ENCODE measurements at regions not wholly inside any gene's neighbourhood (a gene's known extent, or its start where the extent isn't known, plus 50 kb on each side); places are given as distances from the start of the nearest gene placed in this dataset.
"Not testable (repeated sequence)": the region's sequence is repeated elsewhere in the genome, so short reads cannot be mapped to it uniquely, and the experiment has no call there.

DNA sequence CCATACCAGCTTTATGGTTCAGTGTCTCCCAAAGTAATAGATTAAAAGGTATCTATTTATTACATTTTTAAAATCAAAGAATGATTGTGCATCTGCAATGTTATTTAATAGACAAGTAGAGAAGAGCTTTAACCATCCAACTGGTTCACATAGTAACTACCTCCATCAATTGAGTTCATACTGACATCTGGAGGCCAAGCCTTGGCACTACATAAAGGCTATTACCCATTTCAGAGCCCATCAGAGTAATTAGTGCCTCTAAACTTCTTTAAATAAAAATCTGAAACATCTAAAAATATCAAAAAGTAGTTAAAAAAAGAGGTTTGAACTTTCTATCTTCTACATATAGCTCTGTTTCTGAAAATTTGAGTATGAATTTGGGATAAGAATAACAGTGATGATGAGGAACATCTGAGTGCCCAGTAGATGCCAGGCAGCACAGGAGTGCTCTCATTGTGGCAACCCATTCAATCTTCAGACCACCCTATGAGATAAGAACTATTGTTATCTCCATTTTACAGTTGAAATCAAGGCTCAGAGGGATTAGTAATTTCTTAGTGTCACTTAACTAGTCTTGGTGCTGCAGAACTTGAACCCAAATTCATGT lies 132.9 kb upstream of the DAAM1 start (continued):
- TF ChIP-seq TCF7 (CRISPR knock-in tag; IDR thresholded peaks at IDR 0.05; ENCODE audit: low read depth), result no peak

DNA sequence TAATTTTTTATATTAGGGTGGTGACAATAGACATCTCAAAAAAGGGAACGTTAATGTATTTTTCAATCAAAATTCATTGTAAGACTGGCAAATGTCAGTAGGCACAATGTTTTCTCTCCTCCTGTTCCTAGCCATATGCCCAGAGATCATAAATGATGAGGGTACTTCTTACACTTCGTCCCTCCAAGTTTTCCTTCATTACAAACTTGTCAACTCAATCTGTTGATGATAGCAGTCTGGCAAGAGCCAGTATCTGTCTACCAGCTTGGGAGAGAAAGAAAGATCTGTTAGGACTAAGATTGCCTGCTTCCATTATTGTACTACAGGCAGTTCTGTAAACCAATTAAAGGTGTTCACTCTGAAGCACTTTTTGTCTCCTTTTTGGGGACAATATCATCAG lies 130.9 kb upstream of the DAAM1 start:
- no peak for DNase-seq (ENCODE audit: low spot score)
- peaks cover 12% of the 10 kb centered on the region for H3K36me3 Mint-ChIP-seq
- H3K27ac Mint-ChIP-seq, result no peak overlapping the region
- no peak overlapping the region for H3K4me3 Mint-ChIP-seq
- ChIA-PET POLR2A (no interaction called here), CTCF (no interaction called here)
- no peaks in the 10 kb centered on the region for H3K4me1 Mint-ChIP-seq
- no peaks in the 10 kb centered on the region; the same call in 1 of the 2 replicates for H3K27me3 Mint-ChIP-seq (ENCODE audit: low read depth)
- H3K9me3 Mint-ChIP-seq, result peaks cover 29% of the 10 kb centered on the region
- TF ChIP-seq, protein P1, sequence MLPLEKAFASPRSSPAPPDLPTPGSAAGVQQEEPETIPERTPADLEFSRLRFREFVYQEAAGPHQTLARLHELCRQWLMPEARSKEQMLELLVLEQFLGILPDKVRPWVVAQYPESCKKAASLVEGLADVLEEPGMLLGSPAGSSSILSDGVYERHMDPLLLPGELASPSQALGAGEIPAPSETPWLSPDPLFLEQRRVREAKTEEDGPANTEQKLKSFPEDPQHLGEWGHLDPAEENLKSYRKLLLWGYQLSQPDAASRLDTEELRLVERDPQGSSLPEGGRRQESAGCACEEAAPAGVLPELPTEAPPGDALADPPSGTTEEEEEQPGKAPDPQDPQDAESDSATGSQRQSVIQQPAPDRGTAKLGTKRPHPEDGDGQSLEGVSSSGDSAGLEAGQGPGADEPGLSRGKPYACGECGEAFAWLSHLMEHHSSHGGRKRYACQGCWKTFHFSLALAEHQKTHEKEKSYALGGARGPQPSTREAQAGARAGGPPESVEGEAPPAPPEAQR (CRISPR knock-in tag; IDR thresholded peaks at IDR 0.05), result no peak
- TF ChIP-seq NFE2L1 (CRISPR knock-in tag; IDR thresholded peaks at IDR 0.05) (no peak), ZNF121 (CRISPR knock-in tag; IDR thresholded peaks at IDR 0.05) (no peak), ZNF138 (CRISPR knock-in tag; conservative IDR thresholded peaks at IDR 0.05) (no peak), ZNF671 (CRISPR knock-in tag; IDR thresholded peaks at IDR 0.05) (no peak)
- TF ChIP-seq, protein P2, sequence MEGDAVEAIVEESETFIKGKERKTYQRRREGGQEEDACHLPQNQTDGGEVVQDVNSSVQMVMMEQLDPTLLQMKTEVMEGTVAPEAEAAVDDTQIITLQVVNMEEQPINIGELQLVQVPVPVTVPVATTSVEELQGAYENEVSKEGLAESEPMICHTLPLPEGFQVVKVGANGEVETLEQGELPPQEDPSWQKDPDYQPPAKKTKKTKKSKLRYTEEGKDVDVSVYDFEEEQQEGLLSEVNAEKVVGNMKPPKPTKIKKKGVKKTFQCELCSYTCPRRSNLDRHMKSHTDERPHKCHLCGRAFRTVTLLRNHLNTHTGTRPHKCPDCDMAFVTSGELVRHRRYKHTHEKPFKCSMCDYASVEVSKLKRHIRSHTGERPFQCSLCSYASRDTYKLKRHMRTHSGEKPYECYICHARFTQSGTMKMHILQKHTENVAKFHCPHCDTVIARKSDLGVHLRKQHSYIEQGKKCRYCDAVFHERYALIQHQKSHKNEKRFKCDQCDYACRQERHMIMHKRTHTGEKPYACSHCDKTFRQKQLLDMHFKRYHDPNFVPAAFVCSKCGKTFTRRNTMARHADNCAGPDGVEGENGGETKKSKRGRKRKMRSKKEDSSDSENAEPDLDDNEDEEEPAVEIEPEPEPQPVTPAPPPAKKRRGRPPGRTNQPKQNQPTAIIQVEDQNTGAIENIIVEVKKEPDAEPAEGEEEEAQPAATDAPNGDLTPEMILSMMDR (IDR thresholded peaks at IDR 0.05), result no peak
- TF ChIP-seq, protein P3, sequence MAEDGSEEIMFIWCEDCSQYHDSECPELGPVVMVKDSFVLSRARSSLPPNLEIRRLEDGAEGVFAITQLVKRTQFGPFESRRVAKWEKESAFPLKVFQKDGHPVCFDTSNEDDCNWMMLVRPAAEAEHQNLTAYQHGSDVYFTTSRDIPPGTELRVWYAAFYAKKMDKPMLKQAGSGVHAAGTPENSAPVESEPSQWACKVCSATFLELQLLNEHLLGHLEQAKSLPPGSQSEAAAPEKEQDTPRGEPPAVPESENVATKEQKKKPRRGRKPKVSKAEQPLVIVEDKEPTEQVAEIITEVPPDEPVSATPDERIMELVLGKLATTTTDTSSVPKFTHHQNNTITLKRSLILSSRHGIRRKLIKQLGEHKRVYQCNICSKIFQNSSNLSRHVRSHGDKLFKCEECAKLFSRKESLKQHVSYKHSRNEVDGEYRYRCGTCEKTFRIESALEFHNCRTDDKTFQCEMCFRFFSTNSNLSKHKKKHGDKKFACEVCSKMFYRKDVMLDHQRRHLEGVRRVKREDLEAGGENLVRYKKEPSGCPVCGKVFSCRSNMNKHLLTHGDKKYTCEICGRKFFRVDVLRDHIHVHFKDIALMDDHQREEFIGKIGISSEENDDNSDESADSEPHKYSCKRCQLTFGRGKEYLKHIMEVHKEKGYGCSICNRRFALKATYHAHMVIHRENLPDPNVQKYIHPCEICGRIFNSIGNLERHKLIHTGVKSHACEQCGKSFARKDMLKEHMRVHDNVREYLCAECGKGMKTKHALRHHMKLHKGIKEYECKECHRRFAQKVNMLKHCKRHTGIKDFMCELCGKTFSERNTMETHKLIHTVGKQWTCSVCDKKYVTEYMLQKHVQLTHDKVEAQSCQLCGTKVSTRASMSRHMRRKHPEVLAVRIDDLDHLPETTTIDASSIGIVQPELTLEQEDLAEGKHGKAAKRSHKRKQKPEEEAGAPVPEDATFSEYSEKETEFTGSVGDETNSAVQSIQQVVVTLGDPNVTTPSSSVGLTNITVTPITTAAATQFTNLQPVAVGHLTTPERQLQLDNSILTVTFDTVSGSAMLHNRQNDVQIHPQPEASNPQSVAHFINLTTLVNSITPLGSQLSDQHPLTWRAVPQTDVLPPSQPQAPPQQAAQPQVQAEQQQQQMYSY (CRISPR knock-in tag; IDR thresholded peaks at IDR 0.05), result no peak
- TF ChIP-seq, protein P4, sequence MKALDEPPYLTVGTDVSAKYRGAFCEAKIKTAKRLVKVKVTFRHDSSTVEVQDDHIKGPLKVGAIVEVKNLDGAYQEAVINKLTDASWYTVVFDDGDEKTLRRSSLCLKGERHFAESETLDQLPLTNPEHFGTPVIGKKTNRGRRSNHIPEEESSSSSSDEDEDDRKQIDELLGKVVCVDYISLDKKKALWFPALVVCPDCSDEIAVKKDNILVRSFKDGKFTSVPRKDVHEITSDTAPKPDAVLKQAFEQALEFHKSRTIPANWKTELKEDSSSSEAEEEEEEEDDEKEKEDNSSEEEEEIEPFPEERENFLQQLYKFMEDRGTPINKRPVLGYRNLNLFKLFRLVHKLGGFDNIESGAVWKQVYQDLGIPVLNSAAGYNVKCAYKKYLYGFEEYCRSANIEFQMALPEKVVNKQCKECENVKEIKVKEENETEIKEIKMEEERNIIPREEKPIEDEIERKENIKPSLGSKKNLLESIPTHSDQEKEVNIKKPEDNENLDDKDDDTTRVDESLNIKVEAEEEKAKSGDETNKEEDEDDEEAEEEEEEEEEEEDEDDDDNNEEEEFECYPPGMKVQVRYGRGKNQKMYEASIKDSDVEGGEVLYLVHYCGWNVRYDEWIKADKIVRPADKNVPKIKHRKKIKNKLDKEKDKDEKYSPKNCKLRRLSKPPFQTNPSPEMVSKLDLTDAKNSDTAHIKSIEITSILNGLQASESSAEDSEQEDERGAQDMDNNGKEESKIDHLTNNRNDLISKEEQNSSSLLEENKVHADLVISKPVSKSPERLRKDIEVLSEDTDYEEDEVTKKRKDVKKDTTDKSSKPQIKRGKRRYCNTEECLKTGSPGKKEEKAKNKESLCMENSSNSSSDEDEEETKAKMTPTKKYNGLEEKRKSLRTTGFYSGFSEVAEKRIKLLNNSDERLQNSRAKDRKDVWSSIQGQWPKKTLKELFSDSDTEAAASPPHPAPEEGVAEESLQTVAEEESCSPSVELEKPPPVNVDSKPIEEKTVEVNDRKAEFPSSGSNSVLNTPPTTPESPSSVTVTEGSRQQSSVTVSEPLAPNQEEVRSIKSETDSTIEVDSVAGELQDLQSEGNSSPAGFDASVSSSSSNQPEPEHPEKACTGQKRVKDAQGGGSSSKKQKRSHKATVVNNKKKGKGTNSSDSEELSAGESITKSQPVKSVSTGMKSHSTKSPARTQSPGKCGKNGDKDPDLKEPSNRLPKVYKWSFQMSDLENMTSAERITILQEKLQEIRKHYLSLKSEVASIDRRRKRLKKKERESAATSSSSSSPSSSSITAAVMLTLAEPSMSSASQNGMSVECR (CRISPR knock-in tag; IDR thresholded peaks at IDR 0.05; ENCODE audit: borderline replicate concordance), result no peak
- no peak for ATAC-seq

DNA sequence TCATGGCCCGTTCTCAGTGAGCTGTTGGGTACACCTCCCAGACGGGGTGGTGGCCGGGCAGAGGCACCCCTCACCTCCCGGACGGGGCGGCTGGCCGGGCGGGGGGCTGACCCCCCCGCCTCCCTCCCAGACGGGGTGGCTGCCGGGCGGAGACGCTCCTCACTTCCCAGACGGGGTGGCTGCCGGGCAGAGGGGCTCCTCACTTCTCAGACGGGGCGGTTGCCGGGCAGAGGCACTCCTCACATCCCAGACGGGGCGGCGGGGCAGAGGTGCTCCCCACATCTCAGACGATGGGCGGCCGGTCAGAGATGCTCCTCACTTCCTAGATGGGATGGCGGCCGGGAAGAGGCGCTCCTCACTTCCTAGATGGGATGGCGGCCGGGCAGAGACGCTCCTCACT lies 129.7 kb upstream of the DAAM1 start:
- H3K4me1 Mint-ChIP-seq; DNase-seq (ENCODE audit: low spot score); ATAC-seq; CTCF ChIA-PET; H3K4me3 Mint-ChIP-seq; POLR2A ChIA-PET; H3K27ac Mint-ChIP-seq; H3K27me3 Mint-ChIP-seq (ENCODE audit: low read depth): not testable (repeated sequence)
- Mint-ChIP-seq H3K9me3 (peaks cover 32% of the 10 kb centered on the region), H3K36me3 (peaks cover 17% of the 10 kb centered on the region)
